Liver (tissue), 8 donors: ENCODE measurements at regions not wholly inside any gene's neighbourhood (a gene's known extent, or its start where the extent isn't known, plus 50 kb on each side); places are given as distances from the start of the nearest gene placed in this dataset.

Source experiments
- DNase-seq: peaks from one replicate; pipeline ENCODE4 v3.0.0-alpha.2; 2017; ENCODE audit warnings: low spot score
- H3K27ac ChIP-seq, 2 donors: one replicate each; pipeline ENCODE4 v1.7.0; 2013; ENCODE audit warnings: inconsistent platforms in 2 of 2, low read length in 2 of 2, control low read depth in 1 of 2, low read depth in 1 of 2, mild to moderate bottlenecking in 1 of 2
- H3K27me3 ChIP-seq, 4 donors: one replicate each; pipeline versions ENCODE4 v1.6.1 to v1.7.0; 2013; ENCODE audit warnings: low read length in 3 of 4, inconsistent platforms in 1 of 4, mild to moderate bottlenecking in 1 of 4, moderate library complexity in 1 of 4; ENCODE audit not compliant: control insufficient read depth in 4 of 4, insufficient read depth in 4 of 4
- H3K36me3 ChIP-seq, 4 donors: one replicate each; pipeline versions ENCODE4 v1.6.1 to v1.7.0; 2013; ENCODE audit warnings: low read length in 3 of 4, mild to moderate bottlenecking in 3 of 4, low read depth in 1 of 4, moderate library complexity in 1 of 4; ENCODE audit not compliant: control insufficient read depth in 4 of 4, insufficient read depth in 3 of 4
- H3K4me1 ChIP-seq, 4 donors: one replicate each; pipeline versions ENCODE4 v1.6.1 to v1.7.0; 2013; ENCODE audit warnings: low read length in 3 of 4, mild to moderate bottlenecking in 3 of 4, moderate library complexity in 1 of 4; ENCODE audit not compliant: control insufficient read depth in 4 of 4, insufficient read depth in 4 of 4
- H3K4me3 ChIP-seq, 3 donors: one replicate each; pipeline versions ENCODE4 v1.6.1 to v1.7.0; 2013; ENCODE audit warnings: low read length in 3 of 3, control low read depth in 1 of 3, low read depth in 1 of 3, mild to moderate bottlenecking in 1 of 3
- H3K9ac ChIP-seq, 2 donors: one replicate each; pipeline ENCODE4 v1.7.0; 2013; ENCODE audit warnings: low read length in 2 of 2, mild to moderate bottlenecking in 2 of 2, moderate library complexity in 2 of 2, control low read depth in 1 of 2, low read depth in 1 of 2
- H3K9me3 ChIP-seq, 4 donors: one replicate each; pipeline versions ENCODE4 v1.6.1 to v1.7.0; 2013; ENCODE audit warnings: low read length in 3 of 4; ENCODE audit not compliant: control insufficient read depth in 4 of 4
- EGR1 ChIP-seq, 2 donors: IDR thresholded peaks; 2 replicates each; pipeline ENCODE4 v1.6.1; 2016 to 2018; ENCODE audit warnings: antibody characterized with exemption in 2 of 2, low read depth in 2 of 2
- FOXA1 ChIP-seq: IDR thresholded peaks from 2 replicates; pipeline ENCODE4 v1.6.1; 2016; ENCODE audit warnings: antibody characterized with exemption
- FOXA2 ChIP-seq: IDR thresholded peaks from 2 replicates; pipeline ENCODE4 v1.6.1; 2016; ENCODE audit warnings: antibody characterized with exemption
- GABPA ChIP-seq, 2 donors: IDR thresholded peaks in 1 of 2; conservative IDR thresholded peaks in 1 of 2; 2 replicates each; pipeline ENCODE4 v1.6.1; 2016; ENCODE audit warnings: antibody characterized with exemption in 2 of 2, mild to moderate bottlenecking in 1 of 2, moderate library complexity in 1 of 2
- HNF4A ChIP-seq, 2 donors: conservative IDR thresholded peaks; 2 replicates each; pipeline ENCODE4 v1.6.1; 2016; ENCODE audit warnings: antibody characterized with exemption in 2 of 2, mild to moderate bottlenecking in 2 of 2
- HNF4G ChIP-seq: IDR thresholded peaks from 2 replicates; pipeline ENCODE4 v1.6.1; 2016; ENCODE audit warnings: antibody characterized with exemption
- JUND ChIP-seq, 2 donors: IDR thresholded peaks; 2 replicates each; pipeline ENCODE4 v1.6.1; 2016; ENCODE audit warnings: antibody characterized with exemption in 2 of 2
- NR2F2 ChIP-seq: IDR thresholded peaks from 2 replicates; pipeline ENCODE4 v1.6.1; 2016; ENCODE audit warnings: antibody characterized with exemption
- RAD21 ChIP-seq, 2 donors: IDR thresholded peaks; 2 replicates each; pipeline ENCODE4 v1.6.1; 2016; ENCODE audit warnings: antibody characterized with exemption in 2 of 2, mild to moderate bottlenecking in 2 of 2
- RXRA ChIP-seq, 2 donors: IDR thresholded peaks; 2 replicates each; pipeline ENCODE4 v1.6.1; 2017 to 2018; ENCODE audit warnings: antibody characterized with exemption in 2 of 2, mild to moderate bottlenecking in 1 of 2
- SP1 ChIP-seq: IDR thresholded peaks from 2 replicates; pipeline ENCODE4 v1.6.1; 2018; ENCODE audit warnings: antibody characterized with exemption, mild to moderate bottlenecking
- TAF1 ChIP-seq: conservative IDR thresholded peaks from 2 replicates; pipeline ENCODE4 v1.6.1; 2016; ENCODE audit warnings: antibody characterized with exemption, mild to moderate bottlenecking
- YY1 ChIP-seq: IDR thresholded peaks from 2 replicates; pipeline ENCODE4 v1.6.1; 2016; ENCODE audit warnings: antibody characterized with exemption, mild to moderate bottlenecking
- WGBS: extraction: QIAGEN DNeasy Blood & Tissue Kit; methylation state at CpG from one replicate; pipeline ENCODE4 v1.1.7; 2013; 5-methylcytosine and 5-hydroxymethylcytosine counted together
- TF ChIP-seq, protein P1 (sequence below): IDR thresholded peaks from 2 replicates; pipeline ENCODE4 v1.6.1; 2016; ENCODE audit warnings: antibody characterized with exemption
- TF ChIP-seq, protein P2 (sequence below): IDR thresholded peaks from 2 replicates; pipeline ENCODE4 v1.6.1; 2016; ENCODE audit warnings: antibody characterized with exemption
- TF ChIP-seq, protein P3 (sequence below): IDR thresholded peaks from 2 replicates; pipeline ENCODE4 v1.6.1; 2016; ENCODE audit warnings: antibody characterized with exemption, mild to moderate bottlenecking
- TF ChIP-seq, protein P4 (sequence below): IDR thresholded peaks from 2 replicates; pipeline ENCODE4 v1.6.1; 2016; ENCODE audit warnings: antibody characterized with exemption
- TF ChIP-seq, protein P5 (sequence below): fragments of 150-350 bp; IDR thresholded peaks from 2 replicates; pipeline ENCODE4 v1.5.1; 2017; ENCODE audit warnings: improper control_type of control experiment, low read depth, low read length; ENCODE audit not compliant: missing input control
- donor health status: healthy.
- donor health status: healthy.
- donor health status: healthy.
- donor health status: healthy.
- donor health status: healthy.

DNA sequence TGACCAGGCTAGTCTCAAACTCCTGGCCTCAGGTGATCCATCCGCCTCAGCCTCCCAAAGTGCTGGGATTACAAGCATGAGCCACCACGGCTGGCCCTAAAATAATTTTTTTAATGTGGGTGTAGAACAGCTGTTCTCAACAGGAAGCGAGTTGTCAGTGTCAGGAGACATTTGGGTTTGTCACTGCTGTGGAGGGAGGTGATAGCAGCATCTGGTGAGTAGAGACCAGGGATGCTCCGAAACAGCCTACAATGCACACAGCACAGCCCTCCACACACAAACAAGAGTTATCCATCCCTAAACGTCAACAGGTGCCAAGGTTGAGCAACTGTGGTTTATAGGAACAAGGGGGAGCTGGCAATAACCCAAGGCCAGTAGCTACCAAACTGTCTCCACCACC, 243.4 kb upstream of the STS start:
- 74% methylated on average over 5 of the region's 5 CpGs for WGBS
- H3K27me3 ChIP-seq = no peaks in the 10 kb centered on the region
- no peaks in the 10 kb centered on the region for H3K9me3 ChIP-seq
- H3K27ac ChIP-seq = no peak overlapping the region
- no peak for DNase-seq
- H3K4me1 ChIP-seq = peaks cover 0 to 24% (median 11%) of the 10 kb centered on the region in 4 donors
- no peak overlapping the region for H3K9ac ChIP-seq
- TF ChIP-seq FOXA1 (no peak), YY1 (no peak)
- no peaks in the 10 kb centered on the region for H3K36me3 ChIP-seq
- no peak overlapping the region for H3K4me3 ChIP-seq

DNA sequence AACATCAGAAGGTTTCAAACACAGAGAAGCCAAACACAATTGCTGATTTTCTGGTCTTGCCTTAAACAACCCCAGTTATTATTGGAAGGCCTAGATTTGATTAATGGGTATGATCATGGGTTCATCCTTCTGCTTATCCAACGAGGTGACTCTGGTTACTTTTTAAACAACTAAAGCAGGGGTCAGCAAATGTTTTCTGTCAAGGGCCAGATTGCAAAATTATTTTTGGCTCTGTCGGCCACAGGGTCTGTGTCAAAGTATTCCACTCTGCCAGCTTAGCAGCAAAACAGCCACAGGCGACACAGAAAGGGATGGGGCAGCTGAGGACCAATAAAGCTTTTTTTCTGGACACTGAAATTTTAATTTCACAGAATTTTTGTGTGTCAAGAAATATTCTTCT, 249.1 kb upstream of the STS start:
- no peaks in the 10 kb centered on the region for H3K36me3 ChIP-seq
- TF ChIP-seq, protein P1, sequence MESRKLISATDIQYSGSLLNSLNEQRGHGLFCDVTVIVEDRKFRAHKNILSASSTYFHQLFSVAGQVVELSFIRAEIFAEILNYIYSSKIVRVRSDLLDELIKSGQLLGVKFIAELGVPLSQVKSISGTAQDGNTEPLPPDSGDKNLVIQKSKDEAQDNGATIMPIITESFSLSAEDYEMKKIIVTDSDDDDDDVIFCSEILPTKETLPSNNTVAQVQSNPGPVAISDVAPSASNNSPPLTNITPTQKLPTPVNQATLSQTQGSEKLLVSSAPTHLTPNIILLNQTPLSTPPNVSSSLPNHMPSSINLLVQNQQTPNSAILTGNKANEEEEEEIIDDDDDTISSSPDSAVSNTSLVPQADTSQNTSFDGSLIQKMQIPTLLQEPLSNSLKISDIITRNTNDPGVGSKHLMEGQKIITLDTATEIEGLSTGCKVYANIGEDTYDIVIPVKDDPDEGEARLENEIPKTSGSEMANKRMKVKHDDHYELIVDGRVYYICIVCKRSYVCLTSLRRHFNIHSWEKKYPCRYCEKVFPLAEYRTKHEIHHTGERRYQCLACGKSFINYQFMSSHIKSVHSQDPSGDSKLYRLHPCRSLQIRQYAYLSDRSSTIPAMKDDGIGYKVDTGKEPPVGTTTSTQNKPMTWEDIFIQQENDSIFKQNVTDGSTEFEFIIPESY = peak; percentile 39
- peak; percentile 81 for TF ChIP-seq SP1
- TF ChIP-seq HNF4A (conservative IDR thresholded peaks at IDR 0.05) = peak; percentile 72 to 83
- TF ChIP-seq GABPA (IDR thresholded peaks at IDR 0.05 in 1 of 2, conservative IDR thresholded peaks at IDR 0.05 in 1 of 2) = no peak
- TF ChIP-seq RAD21 (IDR thresholded peaks at IDR 0.05) = peak; percentile 41 to 71
- no peak for TF ChIP-seq EGR1 (IDR thresholded peaks at IDR 0.05; ENCODE audit: low read depth in 2 of 2)
- TF ChIP-seq RXRA (IDR thresholded peaks at IDR 0.05) = peak; percentile 88 to 97
- no peak for TF ChIP-seq TAF1
- peak; percentile 63 for TF ChIP-seq YY1
- TF ChIP-seq FOXA1 = no peak
- TF ChIP-seq FOXA2 = no peak
- TF ChIP-seq, protein P2, sequence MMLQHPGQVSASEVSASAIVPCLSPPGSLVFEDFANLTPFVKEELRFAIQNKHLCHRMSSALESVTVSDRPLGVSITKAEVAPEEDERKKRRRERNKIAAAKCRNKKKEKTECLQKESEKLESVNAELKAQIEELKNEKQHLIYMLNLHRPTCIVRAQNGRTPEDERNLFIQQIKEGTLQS = peak; percentile 24
- TF ChIP-seq, protein P3, sequence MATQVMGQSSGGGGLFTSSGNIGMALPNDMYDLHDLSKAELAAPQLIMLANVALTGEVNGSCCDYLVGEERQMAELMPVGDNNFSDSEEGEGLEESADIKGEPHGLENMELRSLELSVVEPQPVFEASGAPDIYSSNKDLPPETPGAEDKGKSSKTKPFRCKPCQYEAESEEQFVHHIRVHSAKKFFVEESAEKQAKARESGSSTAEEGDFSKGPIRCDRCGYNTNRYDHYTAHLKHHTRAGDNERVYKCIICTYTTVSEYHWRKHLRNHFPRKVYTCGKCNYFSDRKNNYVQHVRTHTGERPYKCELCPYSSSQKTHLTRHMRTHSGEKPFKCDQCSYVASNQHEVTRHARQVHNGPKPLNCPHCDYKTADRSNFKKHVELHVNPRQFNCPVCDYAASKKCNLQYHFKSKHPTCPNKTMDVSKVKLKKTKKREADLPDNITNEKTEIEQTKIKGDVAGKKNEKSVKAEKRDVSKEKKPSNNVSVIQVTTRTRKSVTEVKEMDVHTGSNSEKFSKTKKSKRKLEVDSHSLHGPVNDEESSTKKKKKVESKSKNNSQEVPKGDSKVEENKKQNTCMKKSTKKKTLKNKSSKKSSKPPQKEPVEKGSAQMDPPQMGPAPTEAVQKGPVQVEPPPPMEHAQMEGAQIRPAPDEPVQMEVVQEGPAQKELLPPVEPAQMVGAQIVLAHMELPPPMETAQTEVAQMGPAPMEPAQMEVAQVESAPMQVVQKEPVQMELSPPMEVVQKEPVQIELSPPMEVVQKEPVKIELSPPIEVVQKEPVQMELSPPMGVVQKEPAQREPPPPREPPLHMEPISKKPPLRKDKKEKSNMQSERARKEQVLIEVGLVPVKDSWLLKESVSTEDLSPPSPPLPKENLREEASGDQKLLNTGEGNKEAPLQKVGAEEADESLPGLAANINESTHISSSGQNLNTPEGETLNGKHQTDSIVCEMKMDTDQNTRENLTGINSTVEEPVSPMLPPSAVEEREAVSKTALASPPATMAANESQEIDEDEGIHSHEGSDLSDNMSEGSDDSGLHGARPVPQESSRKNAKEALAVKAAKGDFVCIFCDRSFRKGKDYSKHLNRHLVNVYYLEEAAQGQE = no peak
- peak; percentile 11 to 51 for TF ChIP-seq JUND (IDR thresholded peaks at IDR 0.05)
- peak; percentile 65 for TF ChIP-seq NR2F2
- TF ChIP-seq, protein P4, sequence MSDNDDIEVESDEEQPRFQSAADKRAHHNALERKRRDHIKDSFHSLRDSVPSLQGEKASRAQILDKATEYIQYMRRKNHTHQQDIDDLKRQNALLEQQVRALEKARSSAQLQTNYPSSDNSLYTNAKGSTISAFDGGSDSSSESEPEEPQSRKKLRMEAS = no peak
- TF ChIP-seq HNF4G = peak; percentile 32
- TF ChIP-seq, protein P5, sequence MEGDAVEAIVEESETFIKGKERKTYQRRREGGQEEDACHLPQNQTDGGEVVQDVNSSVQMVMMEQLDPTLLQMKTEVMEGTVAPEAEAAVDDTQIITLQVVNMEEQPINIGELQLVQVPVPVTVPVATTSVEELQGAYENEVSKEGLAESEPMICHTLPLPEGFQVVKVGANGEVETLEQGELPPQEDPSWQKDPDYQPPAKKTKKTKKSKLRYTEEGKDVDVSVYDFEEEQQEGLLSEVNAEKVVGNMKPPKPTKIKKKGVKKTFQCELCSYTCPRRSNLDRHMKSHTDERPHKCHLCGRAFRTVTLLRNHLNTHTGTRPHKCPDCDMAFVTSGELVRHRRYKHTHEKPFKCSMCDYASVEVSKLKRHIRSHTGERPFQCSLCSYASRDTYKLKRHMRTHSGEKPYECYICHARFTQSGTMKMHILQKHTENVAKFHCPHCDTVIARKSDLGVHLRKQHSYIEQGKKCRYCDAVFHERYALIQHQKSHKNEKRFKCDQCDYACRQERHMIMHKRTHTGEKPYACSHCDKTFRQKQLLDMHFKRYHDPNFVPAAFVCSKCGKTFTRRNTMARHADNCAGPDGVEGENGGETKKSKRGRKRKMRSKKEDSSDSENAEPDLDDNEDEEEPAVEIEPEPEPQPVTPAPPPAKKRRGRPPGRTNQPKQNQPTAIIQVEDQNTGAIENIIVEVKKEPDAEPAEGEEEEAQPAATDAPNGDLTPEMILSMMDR = no peak
- DNase-seq = no peak

More for the DNA sequence above, 249.1 kb upstream of the STS start:
- Histone ChIP-seq H3K4me1 (peaks cover 7 to 42% (median 28%) of the 10 kb centered on the region in 4 donors), H3K4me3 (no peak overlapping the region), H3K27ac (peak overlapping the region; percentile 40 to 66), H3K9me3 (peaks cover 0 to 2% (median 0%) of the 10 kb centered on the region in 4 donors), H3K27me3 (no peaks in the 10 kb centered on the region), H3K9ac (no peak overlapping the region)
- 22% methylated on average over 3 of the region's 3 CpGs for WGBS
